ENCODE measurements at regions not wholly inside any gene's neighbourhood (a gene's known extent, or its start where the extent isn't known, plus 50 kb on each side); places are given as distances from the start of the nearest gene placed in this dataset.

DNA sequence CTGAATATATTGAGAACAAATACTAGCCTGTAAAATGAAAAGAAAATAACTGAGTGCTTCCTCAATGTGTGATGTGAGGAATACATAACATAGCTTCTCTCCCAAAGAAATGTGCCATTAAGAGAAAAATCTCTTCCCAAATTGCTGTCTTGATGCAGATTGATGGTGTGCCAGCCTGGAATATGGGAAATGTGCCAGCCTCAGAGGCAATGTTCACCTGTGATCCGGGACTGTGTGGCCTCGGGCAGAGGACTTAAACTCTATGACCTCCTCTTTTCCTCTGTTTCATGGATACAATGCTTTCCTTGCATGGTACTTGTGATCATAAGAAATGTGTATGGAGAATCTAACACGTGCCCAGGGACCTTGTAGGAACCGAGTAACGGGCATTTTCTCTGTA, 370.9 kb downstream of the DIRAS2 start:
- ChIA-PET CTCF (no interaction called here), POLR2A (no interaction called here)
- H3K9ac ChIP-seq, result no peak overlapping the region
- H3K9me3 ChIP-seq, result no peaks in the 10 kb centered on the region
- no peak overlapping the region for H3K4me2 ChIP-seq
- H3K79me2 ChIP-seq (ENCODE audit: insufficient read depth), result no peaks in the 10 kb centered on the region
- H3K4me3 ChIP-seq (ENCODE audit: low read depth in 2 of 2, low read length in 1 of 2), result no peak overlapping the region
- TF ChIP-seq RFX5 (IDR thresholded peaks at IDR 0.05; ENCODE audit: low read length), result no peak
- no peak for TF ChIP-seq CHD2 (IDR thresholded peaks at IDR 0.05; ENCODE audit: low read length, partially characterized antibody)
- TF ChIP-seq, protein P1, sequence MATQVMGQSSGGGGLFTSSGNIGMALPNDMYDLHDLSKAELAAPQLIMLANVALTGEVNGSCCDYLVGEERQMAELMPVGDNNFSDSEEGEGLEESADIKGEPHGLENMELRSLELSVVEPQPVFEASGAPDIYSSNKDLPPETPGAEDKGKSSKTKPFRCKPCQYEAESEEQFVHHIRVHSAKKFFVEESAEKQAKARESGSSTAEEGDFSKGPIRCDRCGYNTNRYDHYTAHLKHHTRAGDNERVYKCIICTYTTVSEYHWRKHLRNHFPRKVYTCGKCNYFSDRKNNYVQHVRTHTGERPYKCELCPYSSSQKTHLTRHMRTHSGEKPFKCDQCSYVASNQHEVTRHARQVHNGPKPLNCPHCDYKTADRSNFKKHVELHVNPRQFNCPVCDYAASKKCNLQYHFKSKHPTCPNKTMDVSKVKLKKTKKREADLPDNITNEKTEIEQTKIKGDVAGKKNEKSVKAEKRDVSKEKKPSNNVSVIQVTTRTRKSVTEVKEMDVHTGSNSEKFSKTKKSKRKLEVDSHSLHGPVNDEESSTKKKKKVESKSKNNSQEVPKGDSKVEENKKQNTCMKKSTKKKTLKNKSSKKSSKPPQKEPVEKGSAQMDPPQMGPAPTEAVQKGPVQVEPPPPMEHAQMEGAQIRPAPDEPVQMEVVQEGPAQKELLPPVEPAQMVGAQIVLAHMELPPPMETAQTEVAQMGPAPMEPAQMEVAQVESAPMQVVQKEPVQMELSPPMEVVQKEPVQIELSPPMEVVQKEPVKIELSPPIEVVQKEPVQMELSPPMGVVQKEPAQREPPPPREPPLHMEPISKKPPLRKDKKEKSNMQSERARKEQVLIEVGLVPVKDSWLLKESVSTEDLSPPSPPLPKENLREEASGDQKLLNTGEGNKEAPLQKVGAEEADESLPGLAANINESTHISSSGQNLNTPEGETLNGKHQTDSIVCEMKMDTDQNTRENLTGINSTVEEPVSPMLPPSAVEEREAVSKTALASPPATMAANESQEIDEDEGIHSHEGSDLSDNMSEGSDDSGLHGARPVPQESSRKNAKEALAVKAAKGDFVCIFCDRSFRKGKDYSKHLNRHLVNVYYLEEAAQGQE (IDR thresholded peaks at IDR 0.05; ENCODE audit: low read depth, low read length), result no peak
- TF ChIP-seq MXI1 (IDR thresholded peaks at IDR 0.05; ENCODE audit: low read depth, low read length), result no peak
- no peak for TF ChIP-seq RAD21 (IDR thresholded peaks at IDR 0.05; ENCODE audit: low read length)
- TF ChIP-seq NFIC (IDR thresholded peaks at IDR 0.05; ENCODE audit: borderline replicate concordance), result no peak
- TF ChIP-seq SMC3 (IDR thresholded peaks at IDR 0.05; ENCODE audit: low read depth, low read length), result no peak
- TF ChIP-seq, protein P2, sequence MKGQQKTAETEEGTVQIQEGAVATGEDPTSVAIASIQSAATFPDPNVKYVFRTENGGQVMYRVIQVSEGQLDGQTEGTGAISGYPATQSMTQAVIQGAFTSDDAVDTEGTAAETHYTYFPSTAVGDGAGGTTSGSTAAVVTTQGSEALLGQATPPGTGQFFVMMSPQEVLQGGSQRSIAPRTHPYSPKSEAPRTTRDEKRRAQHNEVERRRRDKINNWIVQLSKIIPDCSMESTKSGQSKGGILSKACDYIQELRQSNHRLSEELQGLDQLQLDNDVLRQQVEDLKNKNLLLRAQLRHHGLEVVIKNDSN (IDR thresholded peaks at IDR 0.05; ENCODE audit: borderline replicate concordance, low read depth), result no peak
- no peak for TF ChIP-seq EZH2phosphoT487 (IDR thresholded peaks at IDR 0.05; ENCODE audit: borderline replicate concordance, low read depth)
- TF ChIP-seq ELF1 (IDR thresholded peaks at IDR 0.05), result no peak
- TF ChIP-seq YY1 (IDR thresholded peaks at IDR 0.05; ENCODE audit: low read depth), result no peak
- TF ChIP-seq, protein P3, sequence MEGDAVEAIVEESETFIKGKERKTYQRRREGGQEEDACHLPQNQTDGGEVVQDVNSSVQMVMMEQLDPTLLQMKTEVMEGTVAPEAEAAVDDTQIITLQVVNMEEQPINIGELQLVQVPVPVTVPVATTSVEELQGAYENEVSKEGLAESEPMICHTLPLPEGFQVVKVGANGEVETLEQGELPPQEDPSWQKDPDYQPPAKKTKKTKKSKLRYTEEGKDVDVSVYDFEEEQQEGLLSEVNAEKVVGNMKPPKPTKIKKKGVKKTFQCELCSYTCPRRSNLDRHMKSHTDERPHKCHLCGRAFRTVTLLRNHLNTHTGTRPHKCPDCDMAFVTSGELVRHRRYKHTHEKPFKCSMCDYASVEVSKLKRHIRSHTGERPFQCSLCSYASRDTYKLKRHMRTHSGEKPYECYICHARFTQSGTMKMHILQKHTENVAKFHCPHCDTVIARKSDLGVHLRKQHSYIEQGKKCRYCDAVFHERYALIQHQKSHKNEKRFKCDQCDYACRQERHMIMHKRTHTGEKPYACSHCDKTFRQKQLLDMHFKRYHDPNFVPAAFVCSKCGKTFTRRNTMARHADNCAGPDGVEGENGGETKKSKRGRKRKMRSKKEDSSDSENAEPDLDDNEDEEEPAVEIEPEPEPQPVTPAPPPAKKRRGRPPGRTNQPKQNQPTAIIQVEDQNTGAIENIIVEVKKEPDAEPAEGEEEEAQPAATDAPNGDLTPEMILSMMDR (IDR thresholded peaks at IDR 0.05), result no peak
- no peak for TF ChIP-seq TEAD4 (IDR thresholded peaks at IDR 0.05; ENCODE audit: borderline replicate concordance, insufficient read depth)
- TF ChIP-seq, protein P4, sequence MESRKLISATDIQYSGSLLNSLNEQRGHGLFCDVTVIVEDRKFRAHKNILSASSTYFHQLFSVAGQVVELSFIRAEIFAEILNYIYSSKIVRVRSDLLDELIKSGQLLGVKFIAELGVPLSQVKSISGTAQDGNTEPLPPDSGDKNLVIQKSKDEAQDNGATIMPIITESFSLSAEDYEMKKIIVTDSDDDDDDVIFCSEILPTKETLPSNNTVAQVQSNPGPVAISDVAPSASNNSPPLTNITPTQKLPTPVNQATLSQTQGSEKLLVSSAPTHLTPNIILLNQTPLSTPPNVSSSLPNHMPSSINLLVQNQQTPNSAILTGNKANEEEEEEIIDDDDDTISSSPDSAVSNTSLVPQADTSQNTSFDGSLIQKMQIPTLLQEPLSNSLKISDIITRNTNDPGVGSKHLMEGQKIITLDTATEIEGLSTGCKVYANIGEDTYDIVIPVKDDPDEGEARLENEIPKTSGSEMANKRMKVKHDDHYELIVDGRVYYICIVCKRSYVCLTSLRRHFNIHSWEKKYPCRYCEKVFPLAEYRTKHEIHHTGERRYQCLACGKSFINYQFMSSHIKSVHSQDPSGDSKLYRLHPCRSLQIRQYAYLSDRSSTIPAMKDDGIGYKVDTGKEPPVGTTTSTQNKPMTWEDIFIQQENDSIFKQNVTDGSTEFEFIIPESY (IDR thresholded peaks at IDR 0.05; ENCODE audit: borderline replicate concordance, low read depth), result no peak
- no peak for TF ChIP-seq JUND (IDR thresholded peaks at IDR 0.05)
- TF ChIP-seq FOXM1 (IDR thresholded peaks at IDR 0.05; ENCODE audit: low read depth), result no peak
- TF ChIP-seq FOSL2 (IDR thresholded peaks at IDR 0.05; ENCODE audit: borderline replicate concordance, low read depth), result no peak
- TF ChIP-seq, protein P5, sequence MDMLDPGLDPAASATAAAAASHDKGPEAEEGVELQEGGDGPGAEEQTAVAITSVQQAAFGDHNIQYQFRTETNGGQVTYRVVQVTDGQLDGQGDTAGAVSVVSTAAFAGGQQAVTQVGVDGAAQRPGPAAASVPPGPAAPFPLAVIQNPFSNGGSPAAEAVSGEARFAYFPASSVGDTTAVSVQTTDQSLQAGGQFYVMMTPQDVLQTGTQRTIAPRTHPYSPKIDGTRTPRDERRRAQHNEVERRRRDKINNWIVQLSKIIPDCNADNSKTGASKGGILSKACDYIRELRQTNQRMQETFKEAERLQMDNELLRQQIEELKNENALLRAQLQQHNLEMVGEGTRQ (IDR thresholded peaks at IDR 0.05; ENCODE audit: borderline replicate concordance, low read depth, low read length), result no peak
- TF ChIP-seq RCOR1 (IDR thresholded peaks at IDR 0.05; ENCODE audit: low read length), result no peak
- TF ChIP-seq, protein P6, sequence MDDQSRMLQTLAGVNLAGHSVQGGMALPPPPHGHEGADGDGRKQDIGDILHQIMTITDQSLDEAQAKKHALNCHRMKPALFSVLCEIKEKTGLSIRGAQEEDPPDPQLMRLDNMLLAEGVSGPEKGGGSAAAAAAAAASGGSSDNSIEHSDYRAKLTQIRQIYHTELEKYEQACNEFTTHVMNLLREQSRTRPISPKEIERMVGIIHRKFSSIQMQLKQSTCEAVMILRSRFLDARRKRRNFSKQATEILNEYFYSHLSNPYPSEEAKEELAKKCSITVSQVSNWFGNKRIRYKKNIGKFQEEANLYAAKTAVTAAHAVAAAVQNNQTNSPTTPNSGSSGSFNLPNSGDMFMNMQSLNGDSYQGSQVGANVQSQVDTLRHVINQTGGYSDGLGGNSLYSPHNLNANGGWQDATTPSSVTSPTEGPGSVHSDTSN (IDR thresholded peaks at IDR 0.05), result no peak
- no peaks in the 10 kb centered on the region for H3K27me3 ChIP-seq (ENCODE audit: insufficient read depth)
- H3K9me2 ChIP-seq, result no peaks in the 10 kb centered on the region
- DNase-seq, result no peak
- H3K4me1 ChIP-seq (ENCODE audit: control insufficient read depth in 1 of 2, insufficient read depth in 2 of 2, low read depth in 1 of 2, low read length in 1 of 2), result no peaks in the 10 kb centered on the region; a peak in 1 of 4 replicates
- H3K27ac ChIP-seq (ENCODE audit: low read depth in 2 of 2, low read length in 1 of 2), result no peak overlapping the region
- no peaks in the 10 kb centered on the region for H4K20me1 ChIP-seq (ENCODE audit: insufficient read depth)
- no peaks in the 10 kb centered on the region for H3F3A ChIP-seq (replicated peaks; ENCODE audit: insufficient read depth)
- H3K36me3 ChIP-seq (replicated peaks in 1 of 2; ENCODE audit: control insufficient read depth in 1 of 2, insufficient read depth in 2 of 2, low read length in 1 of 2), result no peaks in the 10 kb centered on the region
- no peak overlapping the region for H2AFZ ChIP-seq (ENCODE audit: low read depth)
- 2% methylated on average over 5 of the region's 5 CpGs for WGBS (ENCODE audit: low lambda C conversion rate)

Measured in SK-N-SH (cell line).